Type B pancreatic cell (in vitro differentiated cells): ENCODE measurements at regions not wholly inside any gene's neighbourhood (a gene's known extent, or its start where the extent isn't known, plus 50 kb on each side); places are given as distances from the start of the nearest gene placed in this dataset.
A peak's percentile ranks its signal among the peaks of the same experiment; 100 is the strongest.

Source experiments
- DNase-seq: peaks from one replicate; pipeline ENCODE4 v3.0.0; 2021; ENCODE audit warnings: mixed read lengths; ENCODE audit not compliant: unreplicated experiment; ENCODE audit errors: extremely low spot score
- H3K27ac Mint-ChIP-seq: 2 replicates; pipeline ENCODE4 v1.8.0; 2021; ENCODE audit warnings: mild to moderate bottlenecking, mixed read lengths
- H3K27me3 Mint-ChIP-seq: 2 replicates; pipeline ENCODE4 v1.8.0; 2021; ENCODE audit warnings: mixed read lengths
- H3K36me3 Mint-ChIP-seq: 2 replicates; pipeline ENCODE4 v1.8.0; 2021; ENCODE audit warnings: mixed read lengths
- H3K4me1 Mint-ChIP-seq: one replicate; pipeline ENCODE4 v1.8.0; 2021; ENCODE audit warnings: mixed read lengths; ENCODE audit not compliant: unreplicated experiment
- H3K4me3 Mint-ChIP-seq: 2 replicates; pipeline ENCODE4 v1.8.0; 2021; ENCODE audit warnings: mild to moderate bottlenecking, mixed read lengths
- H3K9me3 Mint-ChIP-seq: 2 replicates; pipeline ENCODE4 v1.8.0; 2021; ENCODE audit warnings: mixed read lengths
- CTCF ChIP-seq: fragments of 200-600 bp; sonication (generic); conservative IDR thresholded peaks from 2 replicates; pipeline ENCODE4 v1.5.0; 2021; ENCODE audit warnings: antibody characterized with exemption, mild to moderate bottlenecking

GRCh38 chr12:115570069-115570777 is 707.3 kb downstream of the MED13L start:
- no peaks in the 10 kb centered on the region for H3K27me3 Mint-ChIP-seq
- H3K27ac Mint-ChIP-seq, result no peak overlapping the region
- peak overlapping the region; percentile 37 for H3K4me3 Mint-ChIP-seq
- no peaks in the 10 kb centered on the region for H3K36me3 Mint-ChIP-seq
- TF ChIP-seq CTCF, result no peak
- no peak for DNase-seq
- H3K4me1 Mint-ChIP-seq, result peaks cover 9% of the 10 kb centered on the region
- H3K9me3 Mint-ChIP-seq, result no peaks in the 10 kb centered on the region

- no peaks in the 10 kb centered on the region for H3K9me3 Mint-ChIP-seq
- H3K4me3 Mint-ChIP-seq, result no peak overlapping the region
- H3K27me3 Mint-ChIP-seq, result no peaks in the 10 kb centered on the region
- peaks cover 16% of the 10 kb centered on the region for H3K4me1 Mint-ChIP-seq
- H3K36me3 Mint-ChIP-seq, result no peaks in the 10 kb centered on the region
- DNase-seq, result no peak
- no peak for TF ChIP-seq CTCF
- H3K27ac Mint-ChIP-seq, result no peak overlapping the region
Measured at GRCh38 chr12:115569345-115570068, 708.0 kb downstream of the MED13L start.

GRCh38 chr12:115558281-115558680 is 719.2 kb downstream of the MED13L start:
- Mint-ChIP-seq H3K4me1 (no peaks in the 10 kb centered on the region), H3K27ac (no peak overlapping the region), H3K36me3 (no peaks in the 10 kb centered on the region), H3K27me3 (no peaks in the 10 kb centered on the region), H3K9me3 (no peaks in the 10 kb centered on the region), H3K4me3 (no peak overlapping the region)
- TF ChIP-seq CTCF, result no peak
- DNase-seq, result no peak

GRCh38 chr12:115553622-115554021 is 723.9 kb downstream of the MED13L start:
- Mint-ChIP-seq H3K27me3 (no peaks in the 10 kb centered on the region), H3K36me3 (no peaks in the 10 kb centered on the region), H3K27ac (no peak overlapping the region), H3K4me3 (no peak overlapping the region), H3K9me3 (peaks cover 4% of the 10 kb centered on the region), H3K4me1 (no peaks in the 10 kb centered on the region)
- no peak for TF ChIP-seq CTCF
- no peak for DNase-seq

- Mint-ChIP-seq H3K27ac (no peak overlapping the region), H3K4me1 (no peaks in the 10 kb centered on the region), H3K36me3 (peaks cover 3% of the 10 kb centered on the region), H3K4me3 (no peak overlapping the region), H3K27me3 (no peaks in the 10 kb centered on the region), H3K9me3 (peaks cover 5% of the 10 kb centered on the region)
- no peak for TF ChIP-seq CTCF
- no peak for DNase-seq
Measured at GRCh38 chr12:115543269-115543668, 734.2 kb downstream of the MED13L start.
